IMR-90 (cell line): ENCODE measurements at regions not wholly inside any gene's neighbourhood (a gene's known extent, or its start where the extent isn't known, plus 50 kb on each side); places are given as distances from the start of the nearest gene placed in this dataset.

Experiments
- ATAC-seq: fragments of 200-7000 bp; cut with Tn5 transposase; 2 replicates; pipeline ENCODE4 v1.9.1; 2020; ENCODE audit warnings: low read depth, mild to moderate bottlenecking, moderate library complexity
- BruUV-seq: library from RNA; stranded (reverse); fragments of 400-500 nt; replicated peaks from 2 replicates; lab custom pipeline; 2021; lab: Mats Ljungman, UMichigan
- CTCF ChIA-PET: fragments of 300-600 bp; formaldehyde crosslinking; extraction: SDS; loops from one replicate; lab custom pipeline; 2021; ENCODE audit warnings: antibody characterized with exemption; lab: Yijun Ruan, JAX
- POLR2A ChIA-PET: fragments of 300-600 bp; sonication (Branson Sonifier 250); formaldehyde crosslinking; loops from one replicate; lab custom pipeline; 2022; ENCODE audit warnings: antibody characterized with exemption; ENCODE audit not compliant: unreplicated experiment; lab: Charles Lee
- DNase-seq: peaks from one replicate; pipeline ENCODE4 v3.0.0; 2013
- H2AFZ ChIP-seq: replicated peaks from 2 replicates; pipeline ENCODE3; 2013; ENCODE audit warnings: low read length, mild to moderate bottlenecking; ENCODE audit not compliant: poor library complexity
- H2AK5ac ChIP-seq: 2 replicates; pipeline ENCODE4 v1.6.1; 2013; ENCODE audit warnings: low read depth, low read length, inconsistent platforms
- H2AK9ac ChIP-seq: replicated peaks from 2 replicates; pipeline ENCODE3; 2013; ENCODE audit warnings: mild to moderate bottlenecking, low read depth, low read length, moderate library complexity; ENCODE audit not compliant: poor library complexity
- H2BK120ac ChIP-seq: 2 replicates; pipeline ENCODE4 v1.6.1; 2013; ENCODE audit warnings: low read depth, low read length, inconsistent platforms
- H2BK15ac ChIP-seq: 3 replicates; pipeline ENCODE4 v1.6.1; 2013; ENCODE audit warnings: low read depth, low read length, inconsistent platforms
- H2BK20ac ChIP-seq: 2 replicates; pipeline ENCODE4 v1.6.1; 2013; ENCODE audit warnings: low read depth, mild to moderate bottlenecking, inconsistent platforms, low read length, moderate library complexity
- H2BK5ac ChIP-seq: 2 replicates; pipeline ENCODE4 v1.6.1; 2013; ENCODE audit warnings: mild to moderate bottlenecking, low read depth, low read length, inconsistent platforms; ENCODE audit not compliant: poor library complexity, severe bottlenecking
- H3K14ac ChIP-seq: replicated peaks from 2 replicates; pipeline ENCODE4 v1.6.1; 2013; ENCODE audit warnings: low read depth, low read length, inconsistent platforms
- H3K18ac ChIP-seq: 2 replicates; pipeline ENCODE4 v1.6.1; 2013; ENCODE audit warnings: low read depth, low read length, control low read depth
- H3K23ac ChIP-seq: 2 replicates; pipeline ENCODE4 v1.6.1; 2013; ENCODE audit warnings: low read depth, low read length, inconsistent platforms
- H3K27ac ChIP-seq: 2 replicates; pipeline ENCODE4 v1.5.1; 2013; ENCODE audit warnings: mild to moderate bottlenecking, control low read depth, low read length; ENCODE audit not compliant: insufficient read depth
- H3K27me3 ChIP-seq: 2 replicates; pipeline ENCODE4 v1.6.1; 2013; ENCODE audit warnings: low read length; ENCODE audit not compliant: control insufficient read depth, insufficient read depth
- H3K36me3 ChIP-seq: 2 replicates; pipeline ENCODE4 v1.6.1; 2013; ENCODE audit warnings: low read length, mixed read lengths; ENCODE audit not compliant: control insufficient read depth, insufficient read depth
- H3K4ac ChIP-seq: 2 replicates; pipeline ENCODE4 v1.6.1; 2013; ENCODE audit warnings: low read depth, low read length, inconsistent platforms
- H3K4me1 ChIP-seq: 2 replicates; pipeline ENCODE4 v1.6.1; 2013; ENCODE audit warnings: low read length, mixed read lengths; ENCODE audit not compliant: control insufficient read depth, insufficient read depth
- H3K4me2 ChIP-seq: 2 replicates; pipeline ENCODE4 v1.6.1; 2013; ENCODE audit warnings: low read depth, mild to moderate bottlenecking, control low read depth, low read length, moderate library complexity
- H3K4me3 ChIP-seq: 2 replicates; pipeline ENCODE4 v1.5.1; 2013; ENCODE audit warnings: low read depth, mild to moderate bottlenecking, control low read depth, low read length, moderate library complexity; ENCODE audit not compliant: insufficient read depth
- H3K56ac ChIP-seq: 2 replicates; pipeline ENCODE4 v1.6.1; 2013; ENCODE audit warnings: low read length, inconsistent platforms; ENCODE audit not compliant: insufficient read depth; ENCODE audit errors: extremely low read depth
- H3K79me1 ChIP-seq, 2 experiments: 2 replicates each; pipeline ENCODE4 v1.6.1; 2013; ENCODE audit warnings: low read length in 2 of 2, inconsistent platforms in 1 of 2, low read depth in 1 of 2
- H3K9ac ChIP-seq: 2 replicates; pipeline ENCODE4 v1.6.1; 2013; ENCODE audit warnings: low read depth, low read length, control low read depth
- H3K9me1 ChIP-seq: 2 replicates; pipeline ENCODE4 v1.6.1; 2013; ENCODE audit warnings: low read length, inconsistent platforms; ENCODE audit not compliant: insufficient read depth
- H3K9me3 ChIP-seq: 2 replicates; pipeline ENCODE4 v1.6.1; 2013; ENCODE audit warnings: low read length; ENCODE audit not compliant: control insufficient read depth, insufficient read depth
- H4K20me1 ChIP-seq: 2 replicates; pipeline ENCODE4 v1.6.1; 2013; ENCODE audit warnings: low read length, inconsistent platforms; ENCODE audit not compliant: insufficient read depth
- H4K5ac ChIP-seq: 2 replicates; pipeline ENCODE4 v1.6.1; 2013; ENCODE audit warnings: mild to moderate bottlenecking, low read depth, low read length, control low read depth
- H4K8ac ChIP-seq, 2 experiments: 2 replicates each; pipeline ENCODE4 v1.6.1; 2013; ENCODE audit warnings: low read depth in 2 of 2, low read length in 2 of 2, control low read depth in 1 of 2, inconsistent platforms in 1 of 2
- H4K91ac ChIP-seq: 2 replicates; pipeline ENCODE4 v1.6.1; 2013; ENCODE audit warnings: low read depth, low read length, inconsistent platforms; ENCODE audit not compliant: insufficient read depth
- BHLHE40 ChIP-seq: fragments of 150-350 bp; IDR thresholded peaks from 2 replicates; pipeline ENCODE4 v1.6.1; 2016; ENCODE audit warnings: mild to moderate bottlenecking, low read depth, low read length
- CEBPB ChIP-seq: IDR thresholded peaks from 2 replicates; pipeline ENCODE4 v1.6.1; 2012; ENCODE audit warnings: low read depth, low read length, improper control_type of control experiment
- CHD1 ChIP-seq: IDR thresholded peaks from 2 replicates; pipeline ENCODE4 v1.6.1; 2012; ENCODE audit warnings: low read depth, low read length, improper control_type of control experiment
- FOS ChIP-seq: fragments of 150-350 bp; IDR thresholded peaks from 2 replicates; pipeline ENCODE4 v1.6.1; 2016; ENCODE audit warnings: low read depth, low read length
- MAFK ChIP-seq: IDR thresholded peaks from 2 replicates; pipeline ENCODE4 v1.6.1; 2012; ENCODE audit warnings: low read depth, low read length, improper control_type of control experiment
- MAZ ChIP-seq: IDR thresholded peaks from 2 replicates; pipeline ENCODE4 v1.6.1; 2012; ENCODE audit warnings: low read depth, mild to moderate bottlenecking, low read length, improper control_type of control experiment, moderate library complexity, borderline replicate concordance
- MXI1 ChIP-seq: IDR thresholded peaks from 2 replicates; pipeline ENCODE4 v1.6.1; 2012; ENCODE audit warnings: low read depth, mild to moderate bottlenecking, low read length, moderate library complexity, borderline replicate concordance
- NFE2L2 ChIP-seq: fragments of 150-350 bp; IDR thresholded peaks from 2 replicates; pipeline ENCODE4 v1.6.1; 2016; ENCODE audit warnings: low read depth, mild to moderate bottlenecking, low read length
- POLR2A ChIP-seq: IDR thresholded peaks from 2 replicates; pipeline ENCODE4 v1.6.1; 2012; ENCODE audit warnings: mild to moderate bottlenecking, low read depth, low read length
- RAD21 ChIP-seq: IDR thresholded peaks from 2 replicates; pipeline ENCODE4 v1.6.1; 2012; ENCODE audit warnings: low read length, improper control_type of control experiment
- RCOR1 ChIP-seq: IDR thresholded peaks from 2 replicates; pipeline ENCODE4 v1.6.1; 2012; ENCODE audit warnings: mild to moderate bottlenecking, low read length, improper control_type of control experiment; ENCODE audit not compliant: insufficient replicate concordance
- RFX5 ChIP-seq: IDR thresholded peaks from 2 replicates; pipeline ENCODE4 v1.8.0; 2012; ENCODE audit warnings: low read depth, mild to moderate bottlenecking, low read length, moderate library complexity
- SMC3 ChIP-seq: fragments of 150-350 bp; IDR thresholded peaks from 2 replicates; pipeline ENCODE4 v1.6.1; 2016; ENCODE audit warnings: low read depth, mild to moderate bottlenecking, antibody characterized with exemption, low read length, moderate library complexity
- WGBS, 2 experiments: methylation state at CpG; one replicate each; pipeline versions ENCODE4 v1.1.5 to v1.1.7; 2013; ENCODE audit warnings: missing lambda C conversion rate in 2 of 2; ENCODE audit not compliant: insufficient read length in 1 of 2; ENCODE audit errors: extremely low coverage in 2 of 2; 5-methylcytosine and 5-hydroxymethylcytosine counted together
- dilution Hi-C: fragments of 300-500 bp; cut with HindIII; formaldehyde crosslinking; loops from one replicate; pipeline ENCODE4 v1.14.3; 2018; ENCODE audit warnings: low sequenced_read_pairs; ENCODE audit not compliant: unreplicated experiment
- in situ Hi-C: fragments of 300-500 bp; cut with MboI; formaldehyde crosslinking; loops from 3 replicates; pipeline ENCODE4 v1.14.3; 2019; ENCODE audit warnings: low sequenced_read_pairs, inconsistent platforms, mixed read lengths
- intact Hi-C: fragments of 100-400 bp; cut with micrococcal nuclease; formaldehyde crosslinking; loops from 2 replicates; pipeline ENCODE4 v1.10.0; 2022
- TF ChIP-seq, protein P1 (sequence below): fragments of 150-350 bp; IDR thresholded peaks from 2 replicates; pipeline ENCODE4 v1.6.1; 2017; ENCODE audit warnings: mild to moderate bottlenecking, antibody characterized with exemption, low read length, low read depth
- TF ChIP-seq, protein P2 (sequence below): fragments of 150-350 bp; IDR thresholded peaks from 2 replicates; pipeline ENCODE4 v1.6.1; 2016; ENCODE audit warnings: low read depth, mild to moderate bottlenecking, low read length, moderate library complexity, borderline replicate concordance
- TF ChIP-seq, protein P3 (sequence below): conservative IDR thresholded peaks from 2 replicates; pipeline ENCODE4 v1.5.1; 2012; ENCODE audit warnings: mild to moderate bottlenecking, low read depth, low read length, improper control_type of control experiment

DNA sequence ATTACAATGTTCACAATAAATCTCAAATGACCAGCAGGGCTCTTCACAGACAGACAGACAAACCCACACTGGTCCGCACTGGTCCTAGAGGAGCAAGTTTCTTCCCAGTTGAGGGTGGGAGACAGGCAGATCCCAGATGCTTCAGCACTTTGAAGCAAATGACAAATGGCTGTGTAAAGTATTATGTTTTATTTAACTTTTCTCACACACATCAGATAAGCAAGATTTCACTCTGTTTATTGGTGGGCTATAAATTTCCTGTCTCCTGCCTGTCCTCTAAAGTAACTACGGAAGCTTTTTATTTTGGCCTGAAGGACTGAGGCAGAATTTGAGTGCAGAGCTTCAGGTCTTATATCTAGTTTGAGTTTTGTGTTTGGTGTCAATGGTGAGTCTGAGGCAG lies 174.7 kb upstream of the MTNR1B start:
- WGBS, 2 experiments: no CpG with 5 or more reads among the region's 2 CpGs
- dilution Hi-C loops: no loop called here
- no peak overlapping the region for H3K18ac ChIP-seq

More for the DNA sequence above, 174.7 kb upstream of the MTNR1B start:
- DNase-seq (no peak), ATAC-seq (no peak)
- no peak overlapping the region for H3K14ac ChIP-seq
- no peak overlapping the region for H2BK5ac ChIP-seq
- POLR2A ChIA-PET: no interaction called here
- no TSS peak for BruUV-seq
- H3K27ac ChIP-seq: no peak overlapping the region
- no peak overlapping the region for H3K4ac ChIP-seq
- intact Hi-C loops: no loop called here
- H3K9me3 ChIP-seq: no peaks in the 10 kb centered on the region
- no peak overlapping the region for H2BK15ac ChIP-seq
- H2AK5ac ChIP-seq: no peak overlapping the region
- no peak overlapping the region for H2BK20ac ChIP-seq
- H4K20me1 ChIP-seq: no peaks in the 10 kb centered on the region
- H2BK120ac ChIP-seq: no peak overlapping the region
- TF ChIP-seq RAD21 (no peak), POLR2A (no peak), MAFK (no peak), FOS (no peak), RCOR1 (no peak), BHLHE40 (no peak), CHD1 (no peak), CEBPB (no peak), MXI1 (no peak), SMC3 (no peak), NFE2L2 (no peak), MAZ (no peak), RFX5 (no peak)
- TF ChIP-seq, protein P1, sequence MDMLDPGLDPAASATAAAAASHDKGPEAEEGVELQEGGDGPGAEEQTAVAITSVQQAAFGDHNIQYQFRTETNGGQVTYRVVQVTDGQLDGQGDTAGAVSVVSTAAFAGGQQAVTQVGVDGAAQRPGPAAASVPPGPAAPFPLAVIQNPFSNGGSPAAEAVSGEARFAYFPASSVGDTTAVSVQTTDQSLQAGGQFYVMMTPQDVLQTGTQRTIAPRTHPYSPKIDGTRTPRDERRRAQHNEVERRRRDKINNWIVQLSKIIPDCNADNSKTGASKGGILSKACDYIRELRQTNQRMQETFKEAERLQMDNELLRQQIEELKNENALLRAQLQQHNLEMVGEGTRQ: no peak
- TF ChIP-seq, protein P2, sequence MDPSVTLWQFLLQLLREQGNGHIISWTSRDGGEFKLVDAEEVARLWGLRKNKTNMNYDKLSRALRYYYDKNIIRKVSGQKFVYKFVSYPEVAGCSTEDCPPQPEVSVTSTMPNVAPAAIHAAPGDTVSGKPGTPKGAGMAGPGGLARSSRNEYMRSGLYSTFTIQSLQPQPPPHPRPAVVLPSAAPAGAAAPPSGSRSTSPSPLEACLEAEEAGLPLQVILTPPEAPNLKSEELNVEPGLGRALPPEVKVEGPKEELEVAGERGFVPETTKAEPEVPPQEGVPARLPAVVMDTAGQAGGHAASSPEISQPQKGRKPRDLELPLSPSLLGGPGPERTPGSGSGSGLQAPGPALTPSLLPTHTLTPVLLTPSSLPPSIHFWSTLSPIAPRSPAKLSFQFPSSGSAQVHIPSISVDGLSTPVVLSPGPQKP: no peak
- TF ChIP-seq, protein P3, sequence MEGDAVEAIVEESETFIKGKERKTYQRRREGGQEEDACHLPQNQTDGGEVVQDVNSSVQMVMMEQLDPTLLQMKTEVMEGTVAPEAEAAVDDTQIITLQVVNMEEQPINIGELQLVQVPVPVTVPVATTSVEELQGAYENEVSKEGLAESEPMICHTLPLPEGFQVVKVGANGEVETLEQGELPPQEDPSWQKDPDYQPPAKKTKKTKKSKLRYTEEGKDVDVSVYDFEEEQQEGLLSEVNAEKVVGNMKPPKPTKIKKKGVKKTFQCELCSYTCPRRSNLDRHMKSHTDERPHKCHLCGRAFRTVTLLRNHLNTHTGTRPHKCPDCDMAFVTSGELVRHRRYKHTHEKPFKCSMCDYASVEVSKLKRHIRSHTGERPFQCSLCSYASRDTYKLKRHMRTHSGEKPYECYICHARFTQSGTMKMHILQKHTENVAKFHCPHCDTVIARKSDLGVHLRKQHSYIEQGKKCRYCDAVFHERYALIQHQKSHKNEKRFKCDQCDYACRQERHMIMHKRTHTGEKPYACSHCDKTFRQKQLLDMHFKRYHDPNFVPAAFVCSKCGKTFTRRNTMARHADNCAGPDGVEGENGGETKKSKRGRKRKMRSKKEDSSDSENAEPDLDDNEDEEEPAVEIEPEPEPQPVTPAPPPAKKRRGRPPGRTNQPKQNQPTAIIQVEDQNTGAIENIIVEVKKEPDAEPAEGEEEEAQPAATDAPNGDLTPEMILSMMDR: no peak
- no peaks in the 10 kb centered on the region for H3K9me1 ChIP-seq
- H2AK9ac ChIP-seq: no peak overlapping the region
- no peaks in the 10 kb centered on the region for H3K36me3 ChIP-seq
- H3K4me1 ChIP-seq: no peaks in the 10 kb centered on the region
- H4K91ac ChIP-seq: no peak overlapping the region
- no peak overlapping the region for H3K4me3 ChIP-seq
- in situ Hi-C loops: no loop called here
- no peak overlapping the region for H3K23ac ChIP-seq
- CTCF ChIA-PET: no interaction called here
- no peak overlapping the region for H4K8ac ChIP-seq
- no peak overlapping the region for H3K9ac ChIP-seq
- H2AFZ ChIP-seq: no peak overlapping the region
- H3K27me3 ChIP-seq: no peaks in the 10 kb centered on the region
- no peak overlapping the region for H3K56ac ChIP-seq
- no peaks in the 10 kb centered on the region for H3K79me1 ChIP-seq
- no peak overlapping the region for H3K4me2 ChIP-seq
- H4K5ac ChIP-seq: no peak overlapping the region
